ENCODE measurements at regions not wholly inside any gene's neighbourhood (a gene's known extent, or its start where the extent isn't known, plus 50 kb on each side); places are given as distances from the start of the nearest gene placed in this dataset.

- H4K20me1 ChIP-seq (ENCODE audit: insufficient read depth, low read length): peaks cover 13% of the 10 kb centered on the region; the same call in 1 of the 2 replicates
- H3K27ac ChIP-seq (ENCODE audit: low read length): no peak overlapping the region
- TF ChIP-seq EZH2 (IDR thresholded peaks at IDR 0.05; ENCODE audit: borderline replicate concordance, low read depth, low read length, severe bottlenecking) (no peak), CTCF (IDR thresholded peaks at IDR 0.05; ENCODE audit: borderline replicate concordance, extremely low read depth, low read length, poor library complexity, severe bottlenecking) (no peak)
- H3K4me2 ChIP-seq (ENCODE audit: insufficient read depth, low read length): no peak overlapping the region
- no peak for DNase-seq
- no peak overlapping the region for H3K4me3 ChIP-seq (ENCODE audit: low read depth in 1 of 2, low read length in 2 of 2)
- H3K9me3 ChIP-seq (ENCODE audit: insufficient read depth, low read length, severe bottlenecking): no peaks in the 10 kb centered on the region
- peaks cover 10% of the 10 kb centered on the region for H3K79me2 ChIP-seq (ENCODE audit: insufficient read depth, low read length)
- no peaks in the 10 kb centered on the region for H3K4me1 ChIP-seq (ENCODE audit: insufficient read depth, low read length)
- H3K36me3 ChIP-seq (ENCODE audit: insufficient read depth, low read length): no peaks in the 10 kb centered on the region
- no peak overlapping the region for H2AFZ ChIP-seq (ENCODE audit: low read depth, low read length)
- no peak overlapping the region for H3K9ac ChIP-seq (ENCODE audit: low read depth, low read length)
- ATAC-seq (ENCODE audit: insufficient read depth, low read depth): no peak
- no peaks in the 10 kb centered on the region for H3K27me3 ChIP-seq (ENCODE audit: insufficient read depth, low read length, poor library complexity)
Measured at GRCh38 chr6:3997177-3997770, 81.7 kb downstream of the FAM217A start.

DNA sequence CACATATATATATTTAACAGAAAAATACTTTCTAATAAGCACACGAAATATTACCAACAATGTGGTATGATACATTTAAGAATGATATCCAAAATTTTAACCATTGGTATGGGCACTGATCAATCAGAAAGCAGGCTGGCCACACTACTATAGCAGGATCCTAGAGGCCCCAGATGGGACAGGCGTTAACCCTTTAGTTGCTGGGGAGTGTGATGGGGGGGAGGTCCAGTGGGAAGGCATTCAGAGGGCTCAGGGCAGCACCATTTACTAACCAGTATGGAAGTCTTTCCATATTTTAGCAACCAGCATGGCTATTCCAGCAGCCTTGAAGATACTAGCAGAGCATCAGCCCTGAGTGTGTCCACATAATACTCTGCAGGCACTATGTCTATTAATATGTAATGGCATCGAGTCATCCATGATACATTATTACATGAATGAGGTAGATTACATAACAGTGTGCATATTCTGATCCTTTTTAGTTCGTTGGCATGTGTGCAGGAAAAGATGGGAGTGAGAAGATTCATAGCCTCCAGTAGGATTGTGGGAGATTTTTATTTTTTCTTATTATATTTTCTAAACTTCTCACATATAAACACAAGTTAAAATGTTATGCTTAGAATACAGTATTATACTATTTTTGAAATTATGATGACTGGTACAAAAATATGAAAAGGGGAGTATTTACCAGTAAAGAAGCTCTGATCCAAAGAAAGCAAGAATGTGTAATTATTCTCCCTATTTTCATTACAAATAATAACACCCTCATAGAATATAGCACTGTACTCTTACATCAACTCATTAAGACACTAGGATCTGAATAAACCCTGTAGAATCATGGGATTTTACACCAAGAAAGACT is 78.9 kb downstream of the FAM217A start:
- no peak overlapping the region for H3K27ac ChIP-seq (ENCODE audit: low read length)
- H3K79me2 ChIP-seq (ENCODE audit: insufficient read depth, low read length): peaks cover 10% of the 10 kb centered on the region
- H3K36me3 ChIP-seq (ENCODE audit: insufficient read depth, low read length): 0 out of 2 replicates have a peak, but pooled peaks cover 3% of the 10 kb centered on the region
- peaks cover 11% of the 10 kb centered on the region; the same call in 1 of the 2 replicates for H4K20me1 ChIP-seq (ENCODE audit: insufficient read depth, low read length)
- ATAC-seq (ENCODE audit: insufficient read depth, low read depth) (no peak), DNase-seq (no peak)
- H3K4me2 ChIP-seq (ENCODE audit: insufficient read depth, low read length): no peak overlapping the region
- H3K27me3 ChIP-seq (ENCODE audit: insufficient read depth, low read length, poor library complexity): no peaks in the 10 kb centered on the region
- no peak overlapping the region for H3K9ac ChIP-seq (ENCODE audit: low read depth, low read length)
- no peaks in the 10 kb centered on the region for H3K4me1 ChIP-seq (ENCODE audit: insufficient read depth, low read length)
- no peak overlapping the region for H2AFZ ChIP-seq (ENCODE audit: low read depth, low read length)
- TF ChIP-seq CTCF (IDR thresholded peaks at IDR 0.05; ENCODE audit: borderline replicate concordance, extremely low read depth, low read length, poor library complexity, severe bottlenecking) (no peak), EZH2 (IDR thresholded peaks at IDR 0.05; ENCODE audit: borderline replicate concordance, low read depth, low read length, severe bottlenecking) (no peak)
- no peaks in the 10 kb centered on the region for H3K9me3 ChIP-seq (ENCODE audit: insufficient read depth, low read length, severe bottlenecking)
- no peak overlapping the region for H3K4me3 ChIP-seq (ENCODE audit: low read depth in 1 of 2, low read length in 2 of 2)

DNA sequence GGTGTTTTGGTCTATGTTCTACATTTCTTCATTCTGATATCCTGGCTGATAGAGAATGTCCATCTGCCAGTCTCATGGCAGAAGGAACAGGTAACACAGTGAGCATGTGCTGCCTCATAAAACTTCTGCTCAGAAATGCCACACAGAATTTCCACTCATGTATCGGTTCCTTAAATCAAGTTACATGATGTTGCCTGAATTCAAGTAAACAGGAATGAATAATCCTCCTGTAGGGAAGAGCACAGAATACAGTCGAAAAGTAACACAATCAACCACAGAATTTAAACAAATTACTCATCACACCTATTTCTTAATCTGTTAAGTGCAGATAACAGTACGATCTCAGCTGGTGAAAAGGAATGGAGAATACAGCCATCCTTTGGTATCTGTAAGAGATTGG is 74.7 kb downstream of the FAM217A start:
- DNase-seq (no peak), ATAC-seq (ENCODE audit: insufficient read depth, low read depth) (no peak)
- H3K36me3 ChIP-seq (ENCODE audit: insufficient read depth, low read length): 0 out of 2 replicates have a peak, but pooled peaks cover 3% of the 10 kb centered on the region
- H3K9me3 ChIP-seq (ENCODE audit: insufficient read depth, low read length, severe bottlenecking): no peaks in the 10 kb centered on the region
- no peaks in the 10 kb centered on the region for H3K27me3 ChIP-seq (ENCODE audit: insufficient read depth, low read length, poor library complexity)
- no peaks in the 10 kb centered on the region for H3K4me1 ChIP-seq (ENCODE audit: insufficient read depth, low read length)
- no peak overlapping the region for H3K4me3 ChIP-seq (ENCODE audit: low read depth in 1 of 2, low read length in 2 of 2)
- TF ChIP-seq EZH2 (IDR thresholded peaks at IDR 0.05; ENCODE audit: borderline replicate concordance, low read depth, low read length, severe bottlenecking): no peak
- TF ChIP-seq CTCF (IDR thresholded peaks at IDR 0.05; ENCODE audit: borderline replicate concordance, extremely low read depth, low read length, poor library complexity, severe bottlenecking): no peak
- no peak overlapping the region for H3K27ac ChIP-seq (ENCODE audit: low read length)
- no peak overlapping the region for H2AFZ ChIP-seq (ENCODE audit: low read depth, low read length)
- no peak overlapping the region for H3K4me2 ChIP-seq (ENCODE audit: insufficient read depth, low read length)
- peaks cover 8% of the 10 kb centered on the region; the same call in 1 of the 2 replicates for H4K20me1 ChIP-seq (ENCODE audit: insufficient read depth, low read length)
- peaks cover 25% of the 10 kb centered on the region for H3K79me2 ChIP-seq (ENCODE audit: insufficient read depth, low read length)
- no peak overlapping the region for H3K9ac ChIP-seq (ENCODE audit: low read depth, low read length)

Data from DND-41 (cell line).